Superior temporal gyrus (tissue), 1 donor: ENCODE measurements at regions not wholly inside any gene's neighbourhood (a gene's known extent, or its start where the extent isn't known, plus 50 kb on each side); places are given as distances from the start of the nearest gene placed in this dataset.

Source experiments
- DNase-seq: peaks from one replicate; pipeline ENCODE4 v3.0.0-alpha.2; 2016; ENCODE audit errors: extremely low spot score

DNA sequence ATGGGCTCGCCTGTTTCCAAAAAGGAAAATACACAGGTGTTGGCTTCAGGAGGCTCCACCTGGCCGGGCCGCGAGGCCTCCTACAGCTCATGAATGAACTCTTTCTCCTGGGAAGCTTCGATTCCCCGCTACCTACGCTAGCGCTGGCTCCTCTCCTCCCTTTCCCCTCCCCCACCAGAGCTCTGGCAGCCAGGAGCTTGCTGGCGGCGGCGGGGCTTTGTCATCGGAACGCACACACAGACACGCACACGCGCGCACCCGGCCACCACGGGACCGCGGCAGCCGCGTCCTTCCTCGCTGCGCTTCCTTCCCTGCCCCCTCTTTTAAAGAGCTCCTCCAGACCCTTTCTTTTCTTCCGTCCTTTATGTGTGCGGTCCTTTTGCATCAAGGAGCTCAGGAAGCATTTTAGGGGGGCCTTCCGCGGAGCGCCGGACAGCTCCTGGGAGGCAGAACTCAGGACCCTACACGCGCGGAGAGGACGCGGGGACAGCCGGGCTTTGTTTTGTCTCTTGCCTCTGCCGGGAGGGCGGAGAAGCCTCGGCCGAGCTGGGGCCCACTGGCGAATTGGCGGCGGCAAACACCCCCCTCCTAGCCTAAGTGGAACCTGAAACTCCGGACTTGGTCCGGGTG, 70.2 kb upstream of the BCOR start:
- DNase-seq: no peak

DNA sequence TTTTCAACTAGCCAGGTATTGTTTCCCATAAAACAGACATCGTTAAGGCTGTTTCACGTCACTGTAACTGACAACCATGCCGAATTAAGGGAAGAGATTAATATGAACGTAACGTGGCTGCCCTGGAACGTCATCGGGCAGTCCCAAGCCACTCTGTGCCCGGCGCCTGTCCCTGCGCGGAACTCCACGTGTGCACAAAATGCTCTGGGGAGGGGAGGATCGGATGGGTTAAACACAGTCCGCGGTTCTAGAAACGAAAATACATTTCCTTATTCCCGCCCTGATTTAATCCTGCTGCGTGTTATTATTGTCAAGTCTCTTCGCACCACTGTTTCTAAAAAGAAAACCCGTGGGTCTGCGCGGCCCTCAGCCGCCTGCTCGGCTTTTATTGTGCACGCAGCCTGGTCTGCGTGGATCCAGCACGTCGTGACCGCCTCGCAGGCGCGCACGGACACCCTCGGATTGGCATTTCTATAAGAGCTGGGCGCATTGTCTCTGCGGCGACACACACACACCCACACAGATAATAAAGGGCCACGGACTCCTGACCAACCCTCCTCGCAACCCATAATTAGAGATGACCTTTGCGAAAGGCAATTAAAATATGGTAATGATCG, 69.6 kb upstream of the BCOR start:
- DNase-seq: no peak

DNA sequence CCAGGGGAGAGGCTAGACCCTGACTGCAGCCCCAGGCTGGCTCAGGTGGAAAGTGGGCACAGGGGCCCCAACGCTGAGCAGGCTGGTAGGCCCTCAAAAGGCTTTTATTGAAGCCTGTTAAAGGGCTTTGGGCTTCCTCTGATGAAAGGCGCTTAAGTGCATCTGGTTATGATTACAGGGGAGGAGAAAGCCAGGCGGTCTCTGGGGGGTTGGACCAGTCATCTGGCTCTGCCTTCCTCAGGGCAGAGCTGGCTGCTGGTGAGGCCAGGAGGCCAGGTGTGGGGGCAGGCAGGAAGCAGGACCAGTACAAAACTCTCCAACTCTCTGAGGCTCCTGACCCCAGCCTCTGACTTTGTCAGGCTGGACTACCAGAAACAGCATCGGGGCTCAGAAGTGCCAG, 68.8 kb upstream of the BCOR start:
- DNase-seq: no peak

DNA sequence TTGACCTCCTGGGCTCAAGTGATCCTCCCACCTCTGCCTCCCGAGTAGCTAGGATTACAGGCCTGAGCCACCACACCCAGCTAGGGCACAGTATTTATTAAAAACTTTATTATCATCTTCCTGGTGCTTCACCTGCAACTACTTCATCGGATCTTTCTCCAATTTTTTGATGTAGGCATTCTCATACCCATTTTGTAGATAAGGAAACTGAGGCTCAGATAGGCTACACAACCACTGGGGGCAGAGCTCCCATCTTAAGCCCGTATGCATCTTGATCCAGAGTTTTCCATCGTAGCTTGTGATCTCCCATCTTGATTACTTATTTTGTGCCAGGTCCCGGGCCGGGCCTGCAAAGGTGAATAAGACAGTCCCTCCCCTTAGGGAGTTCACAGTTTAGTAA, 68.1 kb upstream of the BCOR start:
- no peak for DNase-seq

DNA sequence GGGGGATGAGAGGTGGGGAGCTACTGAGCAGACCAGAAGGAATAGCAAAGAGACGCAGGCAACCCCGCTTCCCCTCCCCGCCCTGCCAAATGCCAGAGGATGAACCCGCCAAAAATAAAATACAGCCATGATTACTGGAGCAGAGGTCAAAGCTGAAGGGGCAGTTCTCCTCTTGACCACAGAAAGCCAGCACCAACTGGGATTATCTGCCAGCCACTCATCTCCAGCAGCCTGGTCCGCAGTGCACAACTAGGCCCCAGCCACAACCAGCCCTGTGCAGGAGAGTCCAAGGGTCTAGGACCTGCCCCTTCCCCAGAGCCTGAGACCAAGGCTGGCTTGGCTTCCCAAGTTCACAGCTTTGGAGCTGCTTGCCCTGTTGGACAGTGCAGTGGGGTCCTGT, 67.4 kb upstream of the BCOR start:
- no peak for DNase-seq

DNA sequence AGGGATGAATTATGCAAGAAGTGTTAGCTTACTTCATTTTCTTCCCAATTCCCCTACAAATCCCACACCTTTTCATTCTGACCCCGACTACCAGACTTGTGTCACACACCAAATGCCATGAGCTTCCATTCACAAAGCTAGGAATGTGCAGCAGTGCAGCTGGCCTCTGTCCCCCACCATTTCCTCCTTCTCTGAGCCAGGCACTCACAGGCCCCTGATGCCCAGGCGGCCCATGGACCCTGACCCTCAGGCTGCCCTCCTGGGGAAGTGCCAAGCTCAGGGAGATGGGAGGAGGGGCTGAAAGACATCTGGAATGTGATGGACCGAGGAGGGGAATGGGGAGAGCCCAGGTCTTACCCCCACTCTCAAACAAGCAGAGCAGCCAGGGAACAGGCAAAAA, 67.0 kb upstream of the BCOR start:
- no peak for DNase-seq

GRCh38 chrX:40158036-40158706, 60.4 kb upstream of the BCOR start:
- no peak for DNase-seq

GRCh38 chrX:40157228-40158035, 59.7 kb upstream of the BCOR start:
- no peak for DNase-seq

GRCh38 chrX:40156470-40157227, 58.9 kb upstream of the BCOR start:
- no peak for DNase-seq

- DNase-seq: no peak
Measured at GRCh38 chrX:40155589-40156469, 58.1 kb upstream of the BCOR start.

DNA sequence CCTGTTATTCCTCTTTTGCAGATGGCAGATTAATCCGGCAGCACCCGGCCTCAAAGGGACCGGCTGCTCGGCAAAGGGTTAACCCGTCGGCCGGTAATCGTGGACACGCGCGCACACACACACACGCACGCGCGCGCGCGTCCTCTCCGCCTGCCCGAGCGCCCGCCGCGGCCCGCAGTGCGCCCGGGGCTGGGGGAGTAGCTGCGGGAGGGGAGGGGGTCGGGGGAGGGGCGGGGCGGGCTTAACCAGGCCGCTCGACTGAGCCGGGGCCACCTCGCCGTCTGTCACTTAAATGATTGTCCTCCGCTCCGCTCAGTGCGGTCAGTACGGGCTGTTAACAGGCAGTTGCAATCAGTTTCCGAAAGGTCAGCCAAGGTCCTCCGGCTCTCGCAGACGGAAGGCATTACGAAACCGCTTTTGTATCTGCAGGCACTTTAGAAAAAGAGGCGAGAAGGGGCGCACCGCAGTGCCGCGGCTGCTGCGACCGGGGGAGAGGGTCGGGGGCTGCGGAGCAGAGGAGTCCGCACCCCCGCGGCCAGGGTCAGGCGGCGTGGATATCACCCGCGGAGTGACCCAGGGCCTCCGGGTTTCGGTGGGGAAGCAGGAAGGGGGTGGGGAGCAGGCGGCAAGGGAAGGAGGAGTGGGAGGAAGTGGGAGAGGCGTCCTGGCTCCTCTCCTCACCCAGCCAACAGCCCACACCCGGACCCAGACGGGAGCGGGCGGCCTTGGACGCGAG, 57.3 kb upstream of the BCOR start:
- DNase-seq: no peak

DNA sequence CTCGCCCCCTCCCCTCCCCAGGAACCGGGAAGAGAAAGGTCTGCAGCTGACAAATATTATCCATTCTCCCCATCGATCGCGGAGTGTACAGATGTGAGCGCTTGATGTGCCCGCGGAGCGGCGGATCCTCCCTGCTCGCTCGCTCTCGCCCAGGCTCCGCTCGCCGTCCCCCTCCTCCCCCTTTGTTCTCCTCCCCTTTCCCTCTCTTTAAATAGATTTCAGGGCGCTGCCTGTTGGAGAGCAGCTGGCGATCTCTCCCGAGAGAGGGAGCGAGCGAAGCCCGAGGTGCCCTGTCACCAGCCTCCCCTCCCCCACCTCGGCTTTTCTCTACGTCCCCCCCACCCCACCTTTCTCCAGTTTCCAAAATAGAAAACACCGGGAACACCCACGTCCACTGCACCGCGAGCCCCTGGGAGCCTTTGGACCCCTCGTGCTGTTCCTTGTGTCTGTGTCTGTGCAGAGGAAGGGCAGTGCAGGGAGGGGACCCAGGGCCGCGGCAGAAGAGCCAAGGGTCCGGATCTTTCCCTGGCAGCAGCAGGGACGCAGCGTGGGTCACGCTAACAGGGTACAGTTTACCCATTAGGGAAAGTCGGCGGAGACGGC, 56.6 kb upstream of the BCOR start:
- DNase-seq: no peak

DNA sequence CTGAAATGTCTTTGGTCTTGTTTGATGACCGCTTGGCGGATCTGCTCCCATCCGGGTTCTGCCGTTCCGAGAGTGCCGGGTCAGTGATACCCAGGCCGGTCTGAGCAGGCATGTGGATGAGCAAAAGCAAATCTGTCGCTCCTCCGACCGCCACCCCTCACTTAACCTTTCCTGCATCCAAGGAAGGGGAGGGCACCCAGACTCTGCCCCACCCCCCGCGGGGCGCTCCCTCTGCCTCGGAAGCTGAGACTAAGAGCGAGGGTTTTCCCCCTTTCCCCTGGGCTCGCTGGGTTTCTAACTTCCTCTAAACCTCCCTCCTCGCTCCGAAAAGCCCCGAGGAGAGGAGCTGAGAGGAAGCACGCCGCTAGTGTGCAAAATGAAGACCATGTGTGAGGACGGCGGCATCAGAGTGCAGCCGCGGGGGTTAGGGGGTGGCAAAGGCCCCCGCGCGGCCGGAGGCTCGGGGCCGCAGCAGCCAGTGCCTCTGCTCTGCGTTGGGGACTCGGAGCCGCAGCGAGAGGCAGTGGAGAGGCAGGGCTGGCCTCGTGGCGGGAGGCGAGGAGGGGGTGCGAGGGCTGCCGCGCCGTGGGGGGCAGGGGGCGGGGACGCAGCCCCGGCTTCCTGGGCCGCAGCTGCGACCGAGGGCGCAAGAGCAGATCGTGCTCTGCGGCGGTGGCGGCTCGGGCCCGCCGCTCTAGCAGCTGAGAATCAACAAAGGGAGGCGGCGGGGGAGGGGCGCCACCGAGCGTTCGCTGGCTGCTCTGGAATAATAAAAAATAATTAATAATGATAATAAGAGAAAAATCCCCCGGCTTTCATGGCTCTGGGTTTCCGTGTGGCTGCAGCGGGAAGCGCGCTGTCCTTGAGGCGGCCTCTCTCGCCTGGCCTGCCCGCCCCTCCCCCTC, 55.8 kb upstream of the BCOR start:
- no peak for DNase-seq

DNA sequence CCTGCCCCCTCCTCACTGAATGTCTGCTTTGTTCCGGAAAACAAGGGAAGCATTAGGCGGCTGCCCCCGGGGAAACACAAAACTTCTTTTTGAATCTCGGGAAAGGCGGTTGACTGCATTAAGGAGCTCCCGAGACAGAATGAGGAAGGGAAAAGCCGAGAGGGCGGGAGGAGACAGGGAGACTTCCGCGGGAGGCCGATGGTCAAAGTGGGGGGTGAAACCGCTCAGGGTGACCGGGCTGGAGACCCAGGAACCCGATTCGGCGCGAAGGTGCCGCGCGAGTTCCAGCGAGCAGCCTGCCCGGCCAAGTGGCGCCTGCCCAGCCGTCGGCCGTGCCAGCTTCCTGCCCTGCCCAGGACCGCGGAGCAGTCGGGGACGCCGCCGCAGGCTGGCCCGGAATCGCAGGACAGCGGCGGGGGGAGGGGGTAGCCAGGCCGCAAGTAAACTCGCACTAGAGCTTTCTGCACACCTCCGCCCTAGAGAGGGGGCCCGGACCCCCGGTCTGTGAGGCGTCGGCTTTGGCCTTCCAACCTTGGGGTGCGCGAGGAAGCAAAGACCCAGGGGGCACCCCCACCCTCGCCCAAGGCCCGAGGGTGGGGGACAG, 55.1 kb upstream of the BCOR start:
- DNase-seq: no peak

DNA sequence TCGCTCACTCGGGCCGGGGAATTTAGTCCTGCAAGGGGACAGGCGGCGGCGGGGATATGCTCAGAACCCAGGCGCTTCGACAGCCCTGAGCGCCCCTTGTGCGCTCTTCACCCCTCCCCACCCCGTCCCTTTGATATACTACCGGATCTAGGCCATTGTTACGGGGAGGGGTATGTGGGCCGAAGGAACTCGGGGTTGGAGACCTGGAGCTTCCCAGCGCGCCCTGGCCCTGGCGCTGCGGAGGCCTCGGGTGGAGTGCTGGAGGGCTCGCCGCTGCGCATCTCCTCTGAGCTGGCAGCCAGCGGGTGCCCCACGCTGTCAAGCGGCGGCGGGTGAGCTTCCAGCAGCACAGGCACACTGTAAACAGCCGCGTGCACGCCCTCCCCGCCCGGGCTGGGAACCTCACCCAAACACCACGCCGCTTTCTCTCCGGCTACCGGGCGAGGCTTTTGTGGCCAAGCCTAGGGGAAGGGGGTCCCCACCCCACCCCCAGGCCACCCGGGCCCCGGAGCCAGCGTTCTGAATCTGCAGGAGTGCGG, 54.5 kb upstream of the BCOR start:
- DNase-seq: no peak

DNA sequence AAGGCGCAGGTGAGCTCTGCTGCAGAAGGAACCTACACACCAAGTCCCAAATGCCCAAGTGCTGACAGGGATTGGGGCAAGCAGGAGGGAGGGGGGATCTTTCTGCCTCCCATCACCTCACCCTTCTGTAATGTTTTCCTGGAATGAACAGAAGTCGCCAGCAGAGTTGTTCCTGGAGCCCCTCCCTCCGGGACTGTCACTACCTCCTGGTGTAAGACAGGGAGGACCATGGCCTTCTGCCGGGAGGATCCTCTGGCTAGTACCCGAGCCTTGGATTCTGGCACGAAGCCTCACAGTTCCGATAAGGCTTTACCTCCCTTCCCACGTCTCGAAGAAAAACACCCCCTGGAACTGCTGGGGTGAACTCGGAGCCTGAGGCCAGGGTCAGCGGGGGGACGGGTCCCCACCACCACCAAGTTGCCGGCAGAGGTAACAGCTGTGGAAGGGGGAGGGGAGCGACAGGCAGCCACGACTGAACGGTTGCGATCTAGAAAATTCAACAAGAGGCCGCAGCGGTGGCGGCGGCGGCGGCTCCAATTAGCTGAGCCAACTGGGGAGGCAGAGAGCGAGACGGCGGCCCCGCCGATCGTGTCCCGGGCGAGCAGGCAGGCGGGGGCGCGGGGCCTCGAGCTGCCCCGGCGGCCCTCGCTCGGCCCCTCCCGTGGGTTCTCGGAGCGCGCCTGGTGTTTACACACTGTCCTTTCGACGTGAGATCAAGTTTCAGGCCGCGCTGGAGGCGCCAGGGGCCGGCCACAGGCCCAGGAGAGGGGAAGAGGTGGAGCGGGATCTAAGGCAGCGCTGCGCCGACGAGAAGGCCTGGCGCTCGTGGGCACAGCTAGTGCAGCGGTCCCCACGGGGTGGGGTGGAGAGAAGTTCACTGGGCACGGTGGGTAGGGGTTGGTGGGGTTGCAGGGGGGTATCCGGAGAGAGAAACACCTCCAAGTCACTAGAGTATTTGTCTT, 53.7 kb upstream of the BCOR start:
- no peak for DNase-seq

- no peak for DNase-seq
Measured at GRCh38 chrX:40150503-40150902, 52.7 kb upstream of the BCOR start.
